GM12878 (cell line): ENCODE measurements at regions not wholly inside any gene's neighbourhood (a gene's known extent, or its start where the extent isn't known, plus 50 kb on each side); places are given as distances from the start of the nearest gene placed in this dataset.
"Not testable (repeated sequence)": the region's sequence is repeated elsewhere in the genome, so short reads cannot be mapped to it uniquely, and the experiment has no call there.

ENCODE experiments used
- ATAC-seq: fragments of 200-7000 bp; cut with Tn5 transposase; 3 replicates; pipeline ENCODE4 v1.9.1; 2020; ENCODE audit warnings: mild to moderate bottlenecking, moderate library complexity
- BruUV-seq: library from RNA; stranded (reverse); fragments of 400-500 nt; replicated peaks from 2 replicates; lab custom pipeline; 2021; lab: Mats Ljungman, UMichigan
- CTCF ChIA-PET: fragments of 300-600 bp; sonication (Branson Sonifier 250); formaldehyde crosslinking; extraction: SDS; loops from one replicate; lab custom pipeline; 2021; ENCODE audit warnings: inconsistent platforms; lab: Yijun Ruan, JAX
- POLR2A ChIA-PET: fragments of 350-600 bp; formaldehyde crosslinking; extraction: SDS; loops from one replicate; lab custom pipeline; 2021; ENCODE audit warnings: inconsistent platforms; lab: Charles Lee
- RAD21 ChIA-PET: fragments of 300-600 bp; sonication (Branson Sonifier 250); formaldehyde crosslinking; loops from one replicate; lab custom pipeline; 2023; ENCODE audit warnings: antibody characterized with exemption; ENCODE audit not compliant: unreplicated experiment; lab: Charles Lee
- SMC1A ChIA-PET: fragments of 300-600 bp; sonication (Branson Sonifier 250); formaldehyde crosslinking; loops from one replicate; lab custom pipeline; 2023; ENCODE audit not compliant: unreplicated experiment, uncharacterized antibody; lab: Charles Lee
- DNase-seq: peaks from one replicate; pipeline ENCODE4 v3.0.0-alpha.2; 2011; ENCODE audit warnings: low read depth, low spot score
- FAIRE-seq: peaks from 3 replicates; lab custom pipeline; 2011; peaks lifted over from hg19 to GRCh38; lab: Jason Lieb, UNC
- H2AFZ ChIP-seq: 2 replicates; pipeline ENCODE4 v1.6.0; 2011; ENCODE audit warnings: low read depth, low read length, control low read depth; ENCODE audit not compliant: control insufficient read depth
- H3K27ac ChIP-seq: 2 replicates; pipeline ENCODE4 v1.5.1; 2011; ENCODE audit warnings: control low read depth; ENCODE audit not compliant: control insufficient read depth, insufficient read depth
- H3K27me3 ChIP-seq, 2 experiments: replicated peaks in 1 of 2; 2 replicates each; pipeline versions ENCODE4 v1.6.0 to v1.6.1; 2011; ENCODE audit warnings: low read length in 1 of 2; ENCODE audit not compliant: control insufficient read depth in 2 of 2, insufficient read depth in 2 of 2
- H3K36me3 ChIP-seq, 2 experiments: 2 replicates each; pipeline ENCODE4 v1.5.1; 2011; ENCODE audit warnings: low read length in 1 of 2; ENCODE audit not compliant: control insufficient read depth in 2 of 2, insufficient read depth in 2 of 2
- H3K4me1 ChIP-seq: 2 replicates; pipeline ENCODE4 v1.6.1; 2011; ENCODE audit warnings: mild to moderate bottlenecking, low read length, moderate library complexity, mixed read lengths; ENCODE audit not compliant: control insufficient read depth, insufficient read depth
- H3K4me2 ChIP-seq: 2 replicates; pipeline ENCODE4 v1.6.0; 2011; ENCODE audit warnings: control low read depth; ENCODE audit not compliant: control insufficient read depth, insufficient read depth
- H3K4me3 ChIP-seq: fragments of 200-600 bp; sonication (generic); 2 replicates; pipeline ENCODE4 v1.5.1; 2016
- H3K79me2 ChIP-seq: 2 replicates; pipeline ENCODE4 v1.6.0; 2011; ENCODE audit warnings: low read length; ENCODE audit not compliant: control insufficient read depth, insufficient read depth
- H3K9ac ChIP-seq: 2 replicates; pipeline ENCODE4 v1.8.0; 2011; ENCODE audit warnings: low read length, control low read depth, mixed read lengths; ENCODE audit not compliant: control insufficient read depth, insufficient read depth
- H3K9me3 ChIP-seq: replicated peaks from 3 replicates; pipeline ENCODE4 v1.5.1; 2011; ENCODE audit warnings: mild to moderate bottlenecking, low read length; ENCODE audit not compliant: control insufficient read depth, insufficient read depth
- H4K20me1 ChIP-seq: 2 replicates; pipeline ENCODE4 v1.6.0; 2011; ENCODE audit not compliant: control insufficient read depth, insufficient read depth
- DPF2 ChIP-seq: fragments of 450-650 bp; IDR thresholded peaks from 2 replicates; pipeline ENCODE4 v1.6.1; 2017; ENCODE audit warnings: mild to moderate bottlenecking
- WRNIP1 ChIP-seq: IDR thresholded peaks from 2 replicates; pipeline ENCODE4 v1.6.1; 2011; ENCODE audit warnings: low read depth, low read length, improper control_type of control experiment, borderline replicate concordance
- YBX1 ChIP-seq: fragments of 450-650 bp; IDR thresholded peaks from 2 replicates; pipeline ENCODE4 v1.6.1; 2016; ENCODE audit warnings: antibody characterized with exemption
- WGBS: methylation state at CpG from one replicate; pipeline ENCODE4 v1.1.6; 2016; ENCODE audit warnings: low lambda C conversion rate; ENCODE audit not compliant: insufficient replicate concordance, insufficient coverage; ENCODE audit errors: missing lambda C conversion rate; 5-methylcytosine and 5-hydroxymethylcytosine counted together
- in situ Hi-C: fragments of 300-500 bp; cut with MboI; formaldehyde crosslinking; loops from 9 replicates; pipeline ENCODE4 v1.14.3; 2018; ENCODE audit warnings: mixed read lengths
- intact Hi-C: fragments of 100-400 bp; cut with micrococcal nuclease; formaldehyde crosslinking; loops from one replicate; pipeline ENCODE4 v1.14.2; 2022; ENCODE audit not compliant: unreplicated experiment
- TF ChIP-seq, protein P1 (sequence below): fragments of 450-650 bp; IDR thresholded peaks from 2 replicates; pipeline ENCODE4 v1.6.1; 2017; ENCODE audit warnings: mild to moderate bottlenecking, low read depth, inconsistent platforms; ENCODE audit not compliant: poor library complexity, severe bottlenecking
- TF ChIP-seq, protein P2 (sequence below): fragments of 150-350 bp; IDR thresholded peaks from 2 replicates; pipeline ENCODE4 v1.6.1; 2016; ENCODE audit warnings: low read depth, low read length

DNA sequence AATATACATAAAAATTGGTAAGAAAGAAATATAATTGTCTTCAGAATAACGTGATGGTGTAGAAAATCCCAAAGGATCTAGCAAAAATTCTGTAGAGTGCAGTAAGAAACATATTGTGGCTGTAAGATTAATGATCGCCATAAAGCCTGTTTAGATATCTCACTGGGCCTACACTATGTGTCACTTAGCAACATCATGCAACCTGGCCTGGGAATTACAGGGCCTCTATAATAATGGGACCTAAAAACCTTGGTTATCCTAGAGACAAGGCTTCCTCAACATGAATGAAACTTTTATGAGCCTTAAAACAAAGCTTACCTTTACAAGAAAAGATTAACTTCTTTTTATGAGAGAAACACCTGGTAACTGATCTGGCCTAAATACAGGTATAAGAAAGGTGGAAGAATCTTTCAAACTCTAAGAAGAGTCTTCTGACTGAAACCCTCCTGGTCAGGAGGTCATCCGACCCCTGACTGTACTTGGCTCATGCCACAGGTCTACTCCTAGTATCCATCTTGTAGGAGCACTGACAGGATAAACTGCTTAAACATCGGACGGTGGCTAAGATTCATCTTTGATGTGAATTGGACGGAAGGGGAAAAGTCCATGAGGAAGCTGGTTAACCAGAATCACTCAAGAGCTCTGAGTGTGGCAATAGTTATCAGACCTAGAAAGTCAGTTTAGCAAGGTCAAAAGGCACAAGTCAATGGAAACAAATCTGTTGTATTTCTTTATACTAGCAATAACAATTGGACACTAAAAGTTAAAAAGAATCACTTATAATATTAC, 1155.1 kb upstream of the SORCS1 start:
- Histone ChIP-seq H3K27me3 (no peaks in the 10 kb centered on the region), H3K9me3 (no peaks in the 10 kb centered on the region), H3K4me2 (no peak overlapping the region), H3K27ac (no peak overlapping the region), H3K9ac (no peak overlapping the region), H3K4me3 (no peak overlapping the region), H2AFZ (no peak overlapping the region), H3K36me3 (no peaks in the 10 kb centered on the region), H4K20me1 (no peaks in the 10 kb centered on the region), H3K4me1 (no peaks in the 10 kb centered on the region), H3K79me2 (no peaks in the 10 kb centered on the region)
- DNase-seq (no peak), ATAC-seq (no peak), FAIRE-seq (no peak)
- WGBS: 37% methylated on average over 6 of the region's 6 CpGs
- in situ Hi-C loops (no loop called here), intact Hi-C loops (no loop called here)
- RAD21 ChIA-PET: no interaction called here
- TF ChIP-seq, protein P1, sequence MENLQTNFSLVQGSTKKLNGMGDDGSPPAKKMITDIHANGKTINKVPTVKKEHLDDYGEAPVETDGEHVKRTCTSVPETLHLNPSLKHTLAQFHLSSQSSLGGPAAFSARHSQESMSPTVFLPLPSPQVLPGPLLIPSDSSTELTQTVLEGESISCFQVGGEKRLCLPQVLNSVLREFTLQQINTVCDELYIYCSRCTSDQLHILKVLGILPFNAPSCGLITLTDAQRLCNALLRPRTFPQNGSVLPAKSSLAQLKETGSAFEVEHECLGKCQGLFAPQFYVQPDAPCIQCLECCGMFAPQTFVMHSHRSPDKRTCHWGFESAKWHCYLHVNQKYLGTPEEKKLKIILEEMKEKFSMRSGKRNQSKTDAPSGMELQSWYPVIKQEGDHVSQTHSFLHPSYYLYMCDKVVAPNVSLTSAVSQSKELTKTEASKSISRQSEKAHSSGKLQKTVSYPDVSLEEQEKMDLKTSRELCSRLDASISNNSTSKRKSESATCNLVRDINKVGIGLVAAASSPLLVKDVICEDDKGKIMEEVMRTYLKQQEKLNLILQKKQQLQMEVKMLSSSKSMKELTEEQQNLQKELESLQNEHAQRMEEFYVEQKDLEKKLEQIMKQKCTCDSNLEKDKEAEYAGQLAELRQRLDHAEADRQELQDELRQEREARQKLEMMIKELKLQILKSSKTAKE: no peak
- TF ChIP-seq, protein P2, sequence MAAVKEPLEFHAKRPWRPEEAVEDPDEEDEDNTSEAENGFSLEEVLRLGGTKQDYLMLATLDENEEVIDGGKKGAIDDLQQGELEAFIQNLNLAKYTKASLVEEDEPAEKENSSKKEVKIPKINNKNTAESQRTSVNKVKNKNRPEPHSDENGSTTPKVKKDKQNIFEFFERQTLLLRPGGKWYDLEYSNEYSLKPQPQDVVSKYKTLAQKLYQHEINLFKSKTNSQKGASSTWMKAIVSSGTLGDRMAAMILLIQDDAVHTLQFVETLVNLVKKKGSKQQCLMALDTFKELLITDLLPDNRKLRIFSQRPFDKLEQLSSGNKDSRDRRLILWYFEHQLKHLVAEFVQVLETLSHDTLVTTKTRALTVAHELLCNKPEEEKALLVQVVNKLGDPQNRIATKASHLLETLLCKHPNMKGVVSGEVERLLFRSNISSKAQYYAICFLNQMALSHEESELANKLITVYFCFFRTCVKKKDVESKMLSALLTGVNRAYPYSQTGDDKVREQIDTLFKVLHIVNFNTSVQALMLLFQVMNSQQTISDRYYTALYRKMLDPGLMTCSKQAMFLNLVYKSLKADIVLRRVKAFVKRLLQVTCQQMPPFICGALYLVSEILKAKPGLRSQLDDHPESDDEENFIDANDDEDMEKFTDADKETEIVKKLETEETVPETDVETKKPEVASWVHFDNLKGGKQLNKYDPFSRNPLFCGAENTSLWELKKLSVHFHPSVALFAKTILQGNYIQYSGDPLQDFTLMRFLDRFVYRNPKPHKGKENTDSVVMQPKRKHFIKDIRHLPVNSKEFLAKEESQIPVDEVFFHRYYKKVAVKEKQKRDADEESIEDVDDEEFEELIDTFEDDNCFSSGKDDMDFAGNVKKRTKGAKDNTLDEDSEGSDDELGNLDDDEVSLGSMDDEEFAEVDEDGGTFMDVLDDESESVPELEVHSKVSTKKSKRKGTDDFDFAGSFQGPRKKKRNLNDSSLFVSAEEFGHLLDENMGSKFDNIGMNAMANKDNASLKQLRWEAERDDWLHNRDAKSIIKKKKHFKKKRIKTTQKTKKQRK: no peak
- TF ChIP-seq WRNIP1 (no peak), YBX1 (no peak), DPF2 (no peak)
- SMC1A ChIA-PET: no interaction called here
- CTCF ChIA-PET: no interaction called here
- POLR2A ChIA-PET: no interaction called here
- no TSS peak for BruUV-seq

DNA sequence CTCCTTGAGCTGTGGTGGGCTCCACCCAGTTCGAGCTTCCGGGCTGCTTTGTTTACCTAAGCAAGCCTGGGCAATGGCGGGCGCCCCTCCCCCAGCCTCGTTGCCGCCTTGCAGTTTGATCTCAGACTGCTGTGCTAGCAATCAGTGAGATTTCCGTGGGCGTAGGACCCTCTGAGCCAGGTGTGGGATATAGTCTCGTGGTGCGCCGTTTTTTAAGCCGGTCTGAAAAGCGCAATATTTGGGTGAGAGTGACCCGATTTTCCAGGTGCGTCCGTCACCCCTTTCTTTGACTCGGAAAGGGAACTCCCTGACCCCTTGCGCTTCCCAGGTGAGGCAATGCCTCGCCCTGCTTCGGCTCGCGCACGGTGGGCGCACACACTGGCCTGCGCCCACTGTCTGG, 1151.1 kb upstream of the SORCS1 start:
- FAIRE-seq, H3K9ac ChIP-seq, H3K36me3 ChIP-seq, H3K79me2 ChIP-seq, intact Hi-C loops, H3K4me1 ChIP-seq, POLR2A ChIA-PET, CTCF ChIA-PET, H3K4me3 ChIP-seq, in situ Hi-C loops, H3K4me2 ChIP-seq, H3K27ac ChIP-seq, H3K27me3 ChIP-seq, BruUV-seq, DNase-seq, H2AFZ ChIP-seq, H3K9me3 ChIP-seq, RAD21 ChIA-PET, H4K20me1 ChIP-seq, SMC1A ChIA-PET, ATAC-seq: not testable (repeated sequence)
- WGBS: 66% methylated on average over 10 of the region's 25 CpGs
